H1 (cell line): ENCODE measurements at regions not wholly inside any gene's neighbourhood (a gene's known extent, or its start where the extent isn't known, plus 50 kb on each side); places are given as distances from the start of the nearest gene placed in this dataset.

Experiments
- CTCF ChIA-PET: fragments of 300-600 bp; sonication (Branson Sonifier 250); formaldehyde crosslinking; loops from one replicate; lab custom pipeline; 2021; ENCODE audit not compliant: partially characterized antibody; lab: Charles Lee
- POLR2A ChIA-PET: fragments of 300-600 bp; sonication (Branson Sonifier 250); formaldehyde crosslinking; loops from one replicate; lab custom pipeline; 2021; ENCODE audit warnings: inconsistent platforms; ENCODE audit not compliant: partially characterized antibody; lab: Charles Lee
- DNase-seq, 2 experiments: peaks; one replicate each; pipeline versions ENCODE4 v3.0.0 to v3.0.0-alpha.2; 2010 to 2022; ENCODE audit warnings: low spot score in 2 of 2, low read depth in 1 of 2, mixed read lengths in 1 of 2
- FAIRE-seq: peaks from 2 replicates; lab custom pipeline; 2011; peaks lifted over from hg19 to GRCh38; lab: Jason Lieb, UNC
- H2AFZ ChIP-seq: 2 replicates; pipeline ENCODE4 v1.8.1; 2012; ENCODE audit warnings: low read length, inconsistent platforms
- H2AK5ac ChIP-seq: 2 replicates; pipeline ENCODE4 v1.6.1; 2013; ENCODE audit warnings: low read depth, low read length
- H2BK120ac ChIP-seq: replicated peaks from 2 replicates; pipeline ENCODE3; 2013; ENCODE audit warnings: low read depth, low read length, inconsistent platforms
- H2BK12ac ChIP-seq: 2 replicates; pipeline ENCODE4 v1.6.1; 2013; ENCODE audit warnings: low read depth, low read length
- H2BK15ac ChIP-seq: 2 replicates; pipeline ENCODE4 v1.6.1; 2013; ENCODE audit warnings: low read length
- H2BK20ac ChIP-seq: 2 replicates; pipeline ENCODE4 v1.6.1; 2013; ENCODE audit warnings: low read length
- H2BK5ac ChIP-seq: 2 replicates; pipeline ENCODE4 v1.6.1; 2013; ENCODE audit warnings: low read depth, low read length
- H3K14ac ChIP-seq: 2 replicates; pipeline ENCODE4 v1.6.1; 2013; ENCODE audit warnings: inconsistent platforms; ENCODE audit not compliant: insufficient read length
- H3K18ac ChIP-seq: 2 replicates; pipeline ENCODE4 v1.6.1; 2013; ENCODE audit warnings: low read length; ENCODE audit errors: extremely low read depth
- H3K23ac ChIP-seq: 2 replicates; pipeline ENCODE4 v1.6.1; 2013; ENCODE audit warnings: inconsistent platforms; ENCODE audit not compliant: insufficient read length
- H3K23me2 ChIP-seq: 2 replicates; pipeline ENCODE4 v1.6.1; 2013; ENCODE audit warnings: low read depth, low read length
- H3K27ac ChIP-seq: 2 replicates; pipeline ENCODE4 v1.6.1; 2011; ENCODE audit warnings: low read depth, low read length, inconsistent platforms
- H3K27me3 ChIP-seq, 4 experiments: replicated peaks in 1 of 4; 1 replicate in 1 of 4; 2 replicates in 3 of 4; pipeline versions ENCODE4 v1.6.1 to v1.8.1; 2011 to 2013; ENCODE audit warnings: low read length in 3 of 4, mild to moderate bottlenecking in 3 of 4, inconsistent platforms in 2 of 4, mixed read lengths in 2 of 4, moderate library complexity in 1 of 4; ENCODE audit not compliant: control insufficient read depth in 3 of 4, insufficient read depth in 3 of 4; ENCODE audit errors: extremely low read depth in 1 of 4
- H3K36me3 ChIP-seq, 4 experiments: 2 replicates each; pipeline versions ENCODE4 v1.6.1 to v1.8.1; 2011 to 2013; ENCODE audit warnings: mild to moderate bottlenecking in 4 of 4, low read length in 3 of 4, moderate library complexity in 2 of 4, control low read depth in 1 of 4, inconsistent platforms in 1 of 4; ENCODE audit not compliant: insufficient read depth in 4 of 4, control insufficient read depth in 2 of 4
- H3K4ac ChIP-seq: replicated peaks from 2 replicates; pipeline ENCODE3; 2013; ENCODE audit warnings: low read length, low read depth, mixed read lengths, inconsistent platforms; ENCODE audit not compliant: insufficient read length
- H3K4me1 ChIP-seq, 4 experiments: replicated peaks in 1 of 4; 1 replicate in 1 of 4; 2 replicates in 3 of 4; pipeline versions ENCODE4 v1.6.1 to v1.8.1; 2011 to 2013; ENCODE audit warnings: low read length in 3 of 4, inconsistent platforms in 2 of 4, mixed read lengths in 1 of 4; ENCODE audit not compliant: insufficient read depth in 4 of 4, control insufficient read depth in 3 of 4
- H3K4me2 ChIP-seq, 2 experiments: 2 replicates each; pipeline versions ENCODE4 v1.6.1 to v1.8.1; 2011 to 2013; ENCODE audit warnings: low read depth in 2 of 2, low read length in 2 of 2, control low read depth in 1 of 2, inconsistent platforms in 1 of 2, mild to moderate bottlenecking in 1 of 2; ENCODE audit not compliant: insufficient read depth in 1 of 2
- H3K4me3 ChIP-seq, 4 experiments: fragments of 200-600, 300-600 bp in 1 of 4; sonication (generic), shearing (Covaris generic), sonication (Bioruptor Twin) in 1 of 4; 2 replicates each; pipeline versions ENCODE4 v1.5.1 to v1.8.1; 2011 to 2016; ENCODE audit warnings: low read length in 4 of 4, low read depth in 3 of 4, control low read depth in 2 of 4, inconsistent platforms in 2 of 4, mild to moderate bottlenecking in 2 of 4, mixed read lengths in 1 of 4, moderate library complexity in 1 of 4; ENCODE audit not compliant: insufficient read depth in 2 of 4; ENCODE audit errors: extremely low read depth in 1 of 4
- H3K56ac ChIP-seq: replicated peaks from 2 replicates; pipeline ENCODE3; 2013; ENCODE audit warnings: low read depth, mild to moderate bottlenecking, mixed read lengths, low read length, inconsistent platforms; ENCODE audit not compliant: insufficient read length
- H3K79me1 ChIP-seq: 2 replicates; pipeline ENCODE4 v1.6.1; 2013; ENCODE audit warnings: low read depth, low read length, control low read depth
- H3K79me2 ChIP-seq, 2 experiments: 2 replicates each; pipeline versions ENCODE4 v1.6.1 to v1.8.1; 2012 to 2013; ENCODE audit warnings: low read length in 2 of 2, mild to moderate bottlenecking in 2 of 2, inconsistent platforms in 1 of 2; ENCODE audit not compliant: insufficient read depth in 2 of 2, control insufficient read depth in 1 of 2
- H3K9ac ChIP-seq, 4 experiments: replicated peaks in 1 of 4; 1 replicate in 1 of 4; 2 replicates in 3 of 4; pipeline versions ENCODE4 v1.6.1 to v1.8.1; 2011 to 2013; ENCODE audit warnings: low read depth in 3 of 4, low read length in 3 of 4, control low read depth in 2 of 4, mild to moderate bottlenecking in 2 of 4, moderate library complexity in 2 of 4, inconsistent platforms in 1 of 4; ENCODE audit errors: extremely low read depth in 1 of 4
- H3K9me3 ChIP-seq, 2 experiments: 2 replicates each; pipeline versions ENCODE4 v1.6.1 to v1.8.1; 2012 to 2013; ENCODE audit warnings: mild to moderate bottlenecking in 2 of 2, moderate library complexity in 2 of 2, control low read depth in 1 of 2, inconsistent platforms in 1 of 2, low read depth in 1 of 2, low read length in 1 of 2, mixed read lengths in 1 of 2; ENCODE audit not compliant: insufficient read depth in 2 of 2
- H4K20me1 ChIP-seq, 2 experiments: replicated peaks in 1 of 2; 2 replicates each; pipeline versions ENCODE3 to v1.8.1; 2011 to 2013; ENCODE audit warnings: inconsistent platforms in 2 of 2, low read length in 2 of 2, mild to moderate bottlenecking in 1 of 2; ENCODE audit not compliant: insufficient read depth in 2 of 2, control insufficient read depth in 1 of 2
- H4K5ac ChIP-seq: 2 replicates; pipeline ENCODE4 v1.6.1; 2013; ENCODE audit warnings: low read length, low read depth, mixed read lengths, inconsistent platforms; ENCODE audit not compliant: insufficient read length
- H4K8ac ChIP-seq: 2 replicates; pipeline ENCODE4 v1.8.0; 2013; ENCODE audit warnings: mild to moderate bottlenecking, moderate library complexity, low read length, inconsistent platforms; ENCODE audit not compliant: insufficient read depth; ENCODE audit errors: extremely low read depth
- H4K91ac ChIP-seq: replicated peaks from 2 replicates; pipeline ENCODE3; 2013; ENCODE audit warnings: low read length, mixed read lengths, inconsistent platforms; ENCODE audit not compliant: insufficient read length
- ATF3 ChIP-seq: IDR thresholded peaks from 2 replicates; pipeline ENCODE4 v1.6.1; 2011; ENCODE audit warnings: low read depth, mild to moderate bottlenecking, low read length; ENCODE audit not compliant: insufficient read depth
- EZH2 ChIP-seq: fragments of 200-600 bp; sonication (generic); IDR thresholded peaks from 2 replicates; pipeline ENCODE4 v1.7.1; 2012; ENCODE audit warnings: low read depth, mild to moderate bottlenecking, moderate library complexity, low read length, inconsistent platforms; ENCODE audit not compliant: severe bottlenecking
- HDAC2 ChIP-seq, 2 experiments: fragments of 300-600 bp in 1 of 2; sonication (generic) in 1 of 2; IDR thresholded peaks; 2 replicates each; pipeline ENCODE4 v1.6.1; 2011 to 2012; ENCODE audit warnings: low read depth in 2 of 2, low read length in 2 of 2, mild to moderate bottlenecking in 2 of 2, moderate library complexity in 2 of 2, borderline replicate concordance in 1 of 2, inconsistent platforms in 1 of 2
- JUND ChIP-seq: IDR thresholded peaks from 2 replicates; pipeline ENCODE4 v1.6.1; 2011; ENCODE audit warnings: mild to moderate bottlenecking, improper control_type of control experiment, low read length
- KDM4A ChIP-seq: IDR thresholded peaks from one replicate; pipeline ENCODE4 v1.7.1; 2012; ENCODE audit warnings: low read depth, mild to moderate bottlenecking, moderate library complexity, low read length, inconsistent platforms; ENCODE audit not compliant: severe bottlenecking
- PHF8 ChIP-seq: fragments of 200-600 bp; sonication (generic); conservative IDR thresholded peaks from 2 replicates; pipeline ENCODE4 v1.7.1; 2012; ENCODE audit warnings: low read depth, mild to moderate bottlenecking, inconsistent platforms, low read length, moderate library complexity
- POLR2A ChIP-seq, 2 experiments: IDR thresholded peaks; 1 replicate in 1 of 2; 2 replicates in 1 of 2; pipeline ENCODE4 v1.6.1; 2011; ENCODE audit warnings: low read depth in 2 of 2, low read length in 2 of 2, mild to moderate bottlenecking in 2 of 2; ENCODE audit errors: control extremely low read depth in 1 of 2
- RBBP5 ChIP-seq: IDR thresholded peaks from 2 replicates; pipeline ENCODE4 v1.7.1; 2012; ENCODE audit warnings: low read depth, mild to moderate bottlenecking, inconsistent platforms, low read length, moderate library complexity, borderline replicate concordance
- SAP30 ChIP-seq: fragments of 300-600 bp; sonication (generic); IDR thresholded peaks from 2 replicates; pipeline ENCODE4 v1.7.1; 2012; ENCODE audit warnings: low read length, moderate library complexity, mild to moderate bottlenecking, inconsistent platforms; ENCODE audit not compliant: insufficient read depth, insufficient replicate concordance
- SIRT6 ChIP-seq: IDR thresholded peaks from one replicate; pipeline ENCODE4 v1.7.1; 2012; ENCODE audit warnings: low read length, inconsistent platforms
- SIX5 ChIP-seq: IDR thresholded peaks from 2 replicates; pipeline ENCODE4 v1.6.1; 2011; ENCODE audit warnings: mild to moderate bottlenecking, low read depth, low read length
- YY1 ChIP-seq: IDR thresholded peaks from 2 replicates; pipeline ENCODE4 v1.6.1; 2011; ENCODE audit warnings: low read depth, mild to moderate bottlenecking, low read length
- WGBS, 2 experiments: shearing (Covaris generic) in 1 of 2; methylation state at CpG; one replicate each; pipeline versions ENCODE4 v1.1.6 to v1.1.7; 2013 to 2015; ENCODE audit warnings: low lambda C conversion rate in 2 of 2, mixed read lengths in 2 of 2, inconsistent platforms in 1 of 2, low coverage in 1 of 2, missing lambda C conversion rate in 1 of 2; ENCODE audit not compliant: insufficient replicate concordance in 2 of 2, insufficient coverage in 1 of 2, insufficient read length in 1 of 2; ENCODE audit errors: extremely low coverage in 1 of 2, missing lambda C conversion rate in 1 of 2; 5-methylcytosine and 5-hydroxymethylcytosine counted together

- POLR2A ChIA-PET = no interaction called here
- Histone ChIP-seq H2BK20ac (no peak overlapping the region), H3K9me3 (no peaks in the 10 kb centered on the region), H3K27ac (no peak overlapping the region), H3K23ac (no peak overlapping the region), H3K14ac (no peak overlapping the region), H3K79me2 (no peaks in the 10 kb centered on the region), H3K4me3 (no peak overlapping the region), H3K18ac (no peak overlapping the region), H2AK5ac (no peak overlapping the region), H2BK120ac (no peak overlapping the region), H3K36me3 (no peaks in the 10 kb centered on the region), H3K27me3 (no peaks in the 10 kb centered on the region), H4K8ac (no peak overlapping the region), H4K20me1 (no peaks in the 10 kb centered on the region), H3K56ac (no peak overlapping the region), H4K5ac (no peak overlapping the region), H3K23me2 (no peaks in the 10 kb centered on the region; the same call in 1 of the 2 replicates), H2AFZ (no peak overlapping the region), H4K91ac (no peak overlapping the region), H3K9ac (no peak overlapping the region), H2BK12ac (no peak overlapping the region), H3K4me2 (no peak overlapping the region), H3K79me1 (no peaks in the 10 kb centered on the region), H3K4ac (no peak overlapping the region), H3K4me1 (peaks cover 0 to 4% (median 0%) of the 10 kb centered on the region in 4 experiments; a peak in 2 of 7 replicates), H2BK5ac (no peak overlapping the region), H2BK15ac (no peak overlapping the region)
- CTCF ChIA-PET = interaction anchor here (1.2 kb wide), 1 partner anchor 9 kb away, joined by 3 read pairs; no protein-coding TSS in a partner anchor
- no peak for DNase-seq
- no peak for FAIRE-seq
- 83% methylated on average over 1 of the region's 1 CpG; no CpG with 5 or more reads in 1 of the 2 experiments for WGBS, 2 experiments
- TF ChIP-seq KDM4A = no peak
- TF ChIP-seq HDAC2 (IDR thresholded peaks at IDR 0.05; ENCODE audit: borderline replicate concordance in 1 of 2, low read depth in 2 of 2, low read length in 2 of 2) = no peak
- no peak for TF ChIP-seq EZH2
- no peak for TF ChIP-seq SIRT6
- TF ChIP-seq ATF3 = no peak
- no peak for TF ChIP-seq SIX5
- no peak for TF ChIP-seq PHF8
- TF ChIP-seq SAP30 = no peak
- no peak for TF ChIP-seq RBBP5
- TF ChIP-seq POLR2A (IDR thresholded peaks at IDR 0.05; ENCODE audit: control extremely low read depth in 1 of 2, low read depth in 2 of 2, low read length in 2 of 2) = no peak
- no peak for TF ChIP-seq YY1
- TF ChIP-seq JUND = no peak
Measured at GRCh38 chr5:107241841-107242240, 428.9 kb downstream of the EFNA5 start.
